Mesothelial cell of epicardium (in vitro differentiated cells): ENCODE measurements at regions not wholly inside any gene's neighbourhood (a gene's known extent, or its start where the extent isn't known, plus 50 kb on each side); places are given as distances from the start of the nearest gene placed in this dataset.
A peak's percentile ranks its signal among the peaks of the same experiment; 100 is the strongest.

ENCODE experiments used
- DNase-seq, 2 experiments: peaks; one replicate each; pipeline ENCODE4 v3.0.0; 2021; ENCODE audit warnings: low spot score in 2 of 2; ENCODE audit not compliant: unreplicated experiment in 2 of 2
- H3K27ac Mint-ChIP-seq: 2 replicates; pipeline ENCODE4 v1.8.0; 2021; ENCODE audit warnings: mixed read lengths
- H3K27me3 Mint-ChIP-seq: 2 replicates; pipeline ENCODE4 v1.8.0; 2021; ENCODE audit warnings: low read depth, mixed read lengths
- H3K36me3 Mint-ChIP-seq: 2 replicates; pipeline ENCODE4 v1.8.0; 2021; ENCODE audit warnings: mixed read lengths
- H3K4me1 Mint-ChIP-seq: 2 replicates; pipeline ENCODE4 v1.8.0; 2021; ENCODE audit warnings: mixed read lengths
- H3K4me3 Mint-ChIP-seq: 2 replicates; pipeline ENCODE4 v1.8.0; 2021; ENCODE audit warnings: mild to moderate bottlenecking, moderate library complexity, mixed read lengths
- H3K9me3 Mint-ChIP-seq: 2 replicates; pipeline ENCODE4 v1.8.0; 2021; ENCODE audit warnings: mixed read lengths
- TF ChIP-seq, protein P1 (sequence below): fragments of 200-600 bp; sonication (generic); IDR thresholded peaks from one replicate; pipeline ENCODE4 v1.5.0; 2021; ENCODE audit warnings: antibody characterized with exemption; ENCODE audit not compliant: unreplicated experiment

DNA sequence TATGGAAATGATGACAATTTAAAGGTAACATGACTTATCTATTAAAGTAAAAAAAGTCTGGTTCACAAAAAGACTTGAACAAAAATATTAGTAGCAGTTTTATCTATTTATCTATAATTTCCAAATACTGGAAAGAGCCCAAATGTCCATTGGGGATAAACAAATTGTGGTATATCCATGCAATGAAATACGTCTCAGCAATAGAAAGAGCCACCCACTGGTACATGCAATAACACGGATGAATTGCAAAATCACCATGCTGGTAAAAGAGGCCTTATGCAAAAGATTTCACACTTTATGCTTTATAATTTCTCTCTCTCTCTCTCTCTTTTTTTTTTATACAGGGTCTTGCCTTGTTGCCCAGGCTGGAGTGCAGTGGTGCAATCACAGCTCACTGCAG is 91.4 kb upstream of the ASAP2 start:
- Mint-ChIP-seq H3K4me3 (no peak overlapping the region), H3K27me3 (no peaks in the 10 kb centered on the region), H3K9me3 (peaks cover 3% of the 10 kb centered on the region), H3K36me3 (no peaks in the 10 kb centered on the region), H3K27ac (no peak overlapping the region), H3K4me1 (peaks cover 14% of the 10 kb centered on the region)
- no peak for DNase-seq
- TF ChIP-seq, protein P1, sequence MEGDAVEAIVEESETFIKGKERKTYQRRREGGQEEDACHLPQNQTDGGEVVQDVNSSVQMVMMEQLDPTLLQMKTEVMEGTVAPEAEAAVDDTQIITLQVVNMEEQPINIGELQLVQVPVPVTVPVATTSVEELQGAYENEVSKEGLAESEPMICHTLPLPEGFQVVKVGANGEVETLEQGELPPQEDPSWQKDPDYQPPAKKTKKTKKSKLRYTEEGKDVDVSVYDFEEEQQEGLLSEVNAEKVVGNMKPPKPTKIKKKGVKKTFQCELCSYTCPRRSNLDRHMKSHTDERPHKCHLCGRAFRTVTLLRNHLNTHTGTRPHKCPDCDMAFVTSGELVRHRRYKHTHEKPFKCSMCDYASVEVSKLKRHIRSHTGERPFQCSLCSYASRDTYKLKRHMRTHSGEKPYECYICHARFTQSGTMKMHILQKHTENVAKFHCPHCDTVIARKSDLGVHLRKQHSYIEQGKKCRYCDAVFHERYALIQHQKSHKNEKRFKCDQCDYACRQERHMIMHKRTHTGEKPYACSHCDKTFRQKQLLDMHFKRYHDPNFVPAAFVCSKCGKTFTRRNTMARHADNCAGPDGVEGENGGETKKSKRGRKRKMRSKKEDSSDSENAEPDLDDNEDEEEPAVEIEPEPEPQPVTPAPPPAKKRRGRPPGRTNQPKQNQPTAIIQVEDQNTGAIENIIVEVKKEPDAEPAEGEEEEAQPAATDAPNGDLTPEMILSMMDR, result no peak

DNA sequence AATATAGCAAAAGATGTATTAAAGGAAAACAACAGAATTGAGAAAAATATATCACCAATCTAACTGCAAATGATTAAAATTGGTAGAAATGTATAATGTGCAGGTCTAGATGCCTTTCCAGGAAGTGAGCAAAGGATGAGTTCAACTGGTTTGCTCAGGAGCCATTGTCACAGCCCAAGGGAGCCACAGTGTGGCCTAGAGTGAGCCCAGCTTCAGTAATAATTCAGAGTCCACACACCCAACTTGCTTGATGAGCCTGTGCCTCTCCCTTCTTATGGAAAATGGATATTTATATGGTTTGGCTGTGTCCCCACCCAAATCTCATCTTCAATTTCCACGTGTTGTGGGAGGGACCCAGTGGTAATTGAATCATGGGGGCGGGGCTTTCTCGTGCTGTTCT is 92.2 kb upstream of the ASAP2 start:
- Mint-ChIP-seq H3K27ac (no peak overlapping the region), H3K27me3 (no peaks in the 10 kb centered on the region), H3K9me3 (peaks cover 3% of the 10 kb centered on the region), H3K36me3 (no peaks in the 10 kb centered on the region), H3K4me1 (peaks cover 14% of the 10 kb centered on the region), H3K4me3 (no peak overlapping the region)
- DNase-seq, result no peak
- TF ChIP-seq, protein P1, result no peak

DNA sequence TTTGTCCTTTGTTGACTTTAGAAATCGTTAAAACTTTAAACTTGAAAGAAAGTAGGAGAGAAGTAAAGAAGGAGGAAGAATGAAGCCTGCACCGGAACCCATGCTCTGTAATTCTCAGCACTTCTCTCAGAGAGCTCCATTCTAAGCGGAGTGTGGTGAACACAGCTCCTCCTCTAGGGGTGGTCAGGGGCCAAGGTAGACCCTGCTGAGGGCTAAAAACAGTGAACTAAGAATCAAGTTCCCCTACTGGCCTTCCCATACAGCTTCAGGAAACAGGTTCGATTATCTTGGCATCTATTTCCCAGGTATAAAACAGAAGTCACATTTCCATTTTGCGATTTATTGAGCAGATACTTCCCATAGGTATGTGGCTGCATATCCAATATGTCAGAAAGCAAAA is 92.7 kb upstream of the ASAP2 start:
- H3K27ac Mint-ChIP-seq, result no peak overlapping the region
- no peaks in the 10 kb centered on the region for H3K27me3 Mint-ChIP-seq
- no peak for DNase-seq
- TF ChIP-seq, protein P1, result no peak
- peaks cover 14% of the 10 kb centered on the region for H3K4me1 Mint-ChIP-seq
- no peak overlapping the region for H3K4me3 Mint-ChIP-seq
- peaks cover 3% of the 10 kb centered on the region for H3K9me3 Mint-ChIP-seq
- H3K36me3 Mint-ChIP-seq, result no peaks in the 10 kb centered on the region

DNA sequence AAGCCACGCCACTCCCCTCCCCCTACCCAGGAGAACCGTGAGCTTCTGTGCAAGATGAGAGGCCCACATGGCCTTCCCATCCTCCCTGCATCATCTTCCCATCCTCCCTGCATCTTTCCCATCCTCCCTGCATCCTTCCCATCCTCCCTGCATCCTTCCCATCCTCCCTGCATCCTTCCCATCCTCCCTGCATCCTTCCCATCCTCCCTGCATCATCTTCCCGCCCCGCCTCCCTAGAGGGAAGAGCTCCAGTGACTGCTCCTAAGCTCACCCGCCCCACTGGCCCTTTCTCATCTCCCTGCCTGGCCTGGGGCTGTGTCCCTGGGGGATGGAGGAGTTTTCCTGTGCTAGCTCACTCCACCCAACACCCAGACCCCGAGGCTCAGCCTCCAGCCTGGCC is 93.3 kb upstream of the ASAP2 start:
- TF ChIP-seq, protein P1, result no peak
- Mint-ChIP-seq H3K4me1 (peaks cover 14% of the 10 kb centered on the region), H3K27ac (no peak overlapping the region), H3K4me3 (no peak overlapping the region), H3K36me3 (no peaks in the 10 kb centered on the region), H3K27me3 (no peaks in the 10 kb centered on the region), H3K9me3 (peaks cover 3% of the 10 kb centered on the region)
- no peak for DNase-seq

DNA sequence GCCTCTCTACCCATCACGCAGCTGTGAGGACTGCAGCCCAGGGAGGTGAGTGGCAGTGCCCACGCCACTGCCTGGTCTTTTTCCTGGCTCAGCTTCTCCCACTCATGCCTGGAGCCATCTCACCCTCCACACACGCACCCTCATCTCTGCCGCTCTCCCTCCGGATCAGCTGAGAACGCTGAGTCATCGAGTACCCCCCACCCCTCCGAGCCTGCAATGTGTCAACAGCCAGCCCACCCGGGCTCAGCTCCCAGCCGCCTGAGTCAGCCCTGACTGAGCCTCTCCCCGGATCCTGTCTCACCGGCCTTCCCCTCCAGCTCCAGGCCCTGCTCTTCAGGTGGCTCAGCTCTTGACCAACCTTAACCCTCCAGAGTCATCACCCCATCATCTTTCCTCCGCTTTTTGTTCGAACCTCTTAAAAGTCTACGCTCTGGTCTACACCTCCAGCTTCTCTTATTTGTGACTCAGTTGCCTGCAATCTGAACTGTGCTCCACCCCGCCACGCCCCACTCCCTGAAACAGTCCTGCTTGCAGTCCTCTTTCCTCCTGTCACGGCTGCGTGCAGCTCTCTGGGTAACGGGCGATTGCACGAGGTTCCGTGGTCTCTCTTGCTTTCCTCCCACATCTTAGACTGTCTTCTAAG is 94.4 kb upstream of the ASAP2 start:
- Mint-ChIP-seq H3K9me3 (peaks cover 3% of the 10 kb centered on the region), H3K4me3 (no peak overlapping the region), H3K4me1 (peaks cover 14% of the 10 kb centered on the region), H3K36me3 (no peaks in the 10 kb centered on the region), H3K27ac (peak overlapping the region; percentile 20), H3K27me3 (no peaks in the 10 kb centered on the region)
- TF ChIP-seq, protein P1, result no peak
- peak in 1 of 2 experiments; percentile 56 for DNase-seq
